Activated CD8-positive, alpha-beta memory T cell treated with anti-CD3 and anti-CD28 coated beads, Interleukin-2, amount 50 U/mL, for 24 hours (primary cell): ENCODE measurements at regions not wholly inside any gene's neighbourhood (a gene's known extent, or its start where the extent isn't known, plus 50 kb on each side); places are given as distances from the start of the nearest gene placed in this dataset.

Experiments used
- DNase-seq: peaks from one replicate; pipeline ENCODE4 v3.0.0-alpha.2; 2020; ENCODE audit errors: extremely low read depth

GRCh38 chr2:2571301-2572150, 240.5 kb upstream of the MYT1L start:
- DNase-seq, result no peak

- no peak for DNase-seq
Measured at GRCh38 chr2:2570871-2571270, 239.8 kb upstream of the MYT1L start.

GRCh38 chr2:2570360-2570759, 239.3 kb upstream of the MYT1L start:
- no peak for DNase-seq

- DNase-seq, result no peak
Measured at GRCh38 chr2:2569836-2570235, 238.8 kb upstream of the MYT1L start.

- no peak for DNase-seq
Measured at GRCh38 chr2:2569306-2569705, 238.2 kb upstream of the MYT1L start.

- no peak for DNase-seq
Measured at GRCh38 chr2:2568411-2568810, 237.3 kb upstream of the MYT1L start.

GRCh38 chr2:2567776-2568175, 236.7 kb upstream of the MYT1L start:
- no peak for DNase-seq

GRCh38 chr2:2566396-2567323, 235.6 kb upstream of the MYT1L start:
- no peak for DNase-seq

- no peak for DNase-seq
Measured at GRCh38 chr2:2565671-2566070, 234.6 kb upstream of the MYT1L start.

- no peak for DNase-seq
Measured at GRCh38 chr2:2564300-2565078, 233.4 kb upstream of the MYT1L start.

- DNase-seq, result no peak
Measured at GRCh38 chr2:2563309-2563860, 232.3 kb upstream of the MYT1L start.

- DNase-seq, result no peak
Measured at GRCh38 chr2:2562867-2563266, 231.8 kb upstream of the MYT1L start.

GRCh38 chr2:2561346-2562095, 230.4 kb upstream of the MYT1L start:
- DNase-seq, result no peak

GRCh38 chr2:2560374-2561015, 229.4 kb upstream of the MYT1L start:
- no peak for DNase-seq

- no peak for DNase-seq
Measured at GRCh38 chr2:2558476-2558875, 227.4 kb upstream of the MYT1L start.

- DNase-seq, result no peak
Measured at GRCh38 chr2:2557475-2557874, 226.4 kb upstream of the MYT1L start.

GRCh38 chr2:2550856-2551255, 219.8 kb upstream of the MYT1L start:
- DNase-seq, result no peak

- DNase-seq, result no peak
Measured at GRCh38 chr2:2547911-2548310, 216.8 kb upstream of the MYT1L start.

- no peak for DNase-seq
Measured at GRCh38 chr2:2547451-2547850, 216.4 kb upstream of the MYT1L start.

GRCh38 chr2:2546046-2546445, 215.0 kb upstream of the MYT1L start:
- DNase-seq, result no peak
